ENCODE measurements at regions not wholly inside any gene's neighbourhood (a gene's known extent, or its start where the extent isn't known, plus 50 kb on each side); places are given as distances from the start of the nearest gene placed in this dataset.

GRCh38 chr10:120960725-120961124 lies 109.6 kb downstream of the WDR11 start:
- H3K4me3 Mint-ChIP-seq = no peak overlapping the region
- no peaks in the 10 kb centered on the region for H3K36me3 Mint-ChIP-seq (ENCODE audit: low read depth)
- ATAC-seq = no peak
- no peak for DNase-seq
- H3K27ac Mint-ChIP-seq = no peak overlapping the region
- no peaks in the 10 kb centered on the region for H3K9me3 ChIP-seq (ENCODE audit: control insufficient read depth, low read length, poor library complexity, severe bottlenecking)
- H3K4me1 Mint-ChIP-seq = peaks cover 3% of the 10 kb centered on the region
- peaks cover 37% of the 10 kb centered on the region for H3K27me3 Mint-ChIP-seq

- H3K9me3 ChIP-seq (ENCODE audit: control insufficient read depth, low read length, poor library complexity, severe bottlenecking) = no peaks in the 10 kb centered on the region
- DNase-seq (no peak), ATAC-seq (no peak)
- no peaks in the 10 kb centered on the region for H3K36me3 Mint-ChIP-seq (ENCODE audit: low read depth)
- peaks cover 38% of the 10 kb centered on the region for H3K27me3 Mint-ChIP-seq
- H3K4me3 Mint-ChIP-seq = no peak overlapping the region
- peaks cover 3% of the 10 kb centered on the region for H3K4me1 Mint-ChIP-seq
- no peak overlapping the region for H3K27ac Mint-ChIP-seq
These were observed 110.9 kb downstream of the WDR11 start for GRCh38 chr10:120961795-120962755.

GRCh38 chr10:120962756-120963593 lies 111.8 kb downstream of the WDR11 start:
- H3K36me3 Mint-ChIP-seq (ENCODE audit: low read depth) = no peaks in the 10 kb centered on the region
- H3K4me1 Mint-ChIP-seq = peaks cover 3% of the 10 kb centered on the region
- ATAC-seq (no peak), DNase-seq (no peak)
- H3K9me3 ChIP-seq (ENCODE audit: control insufficient read depth, low read length, poor library complexity, severe bottlenecking) = no peaks in the 10 kb centered on the region
- H3K27me3 Mint-ChIP-seq = peaks cover 42% of the 10 kb centered on the region
- no peak overlapping the region for H3K4me3 Mint-ChIP-seq
- H3K27ac Mint-ChIP-seq = no peak overlapping the region

- DNase-seq (no peak), ATAC-seq (no peak)
- no peaks in the 10 kb centered on the region for H3K9me3 ChIP-seq (ENCODE audit: control insufficient read depth, low read length, poor library complexity, severe bottlenecking)
- Mint-ChIP-seq H3K4me1 (peaks cover 3% of the 10 kb centered on the region), H3K36me3 (ENCODE audit: low read depth) (no peaks in the 10 kb centered on the region), H3K27ac (no peak overlapping the region), H3K27me3 (peaks cover 49% of the 10 kb centered on the region), H3K4me3 (no peak overlapping the region)
These were observed 112.5 kb downstream of the WDR11 start for GRCh38 chr10:120963594-120964220.

- no peak for ATAC-seq
- H3K9me3 ChIP-seq (ENCODE audit: control insufficient read depth, low read length, poor library complexity, severe bottlenecking) = peaks cover 2% of the 10 kb centered on the region
- Mint-ChIP-seq H3K4me1 (peaks cover 3% of the 10 kb centered on the region), H3K27me3 (peaks cover 50% of the 10 kb centered on the region), H3K4me3 (no peak overlapping the region), H3K27ac (no peak overlapping the region), H3K36me3 (ENCODE audit: low read depth) (no peaks in the 10 kb centered on the region)
- DNase-seq = no peak
These were observed 115.5 kb downstream of the WDR11 start for GRCh38 chr10:120966657-120967045.

GRCh38 chr10:120969219-120969645 lies 118.1 kb downstream of the WDR11 start:
- DNase-seq = no peak
- Mint-ChIP-seq H3K4me1 (peaks cover 3% of the 10 kb centered on the region), H3K36me3 (ENCODE audit: low read depth) (no peaks in the 10 kb centered on the region), H3K27ac (no peak overlapping the region), H3K27me3 (peaks cover 48% of the 10 kb centered on the region), H3K4me3 (no peak overlapping the region)
- ATAC-seq = no peak
- peaks cover 2% of the 10 kb centered on the region for H3K9me3 ChIP-seq (ENCODE audit: control insufficient read depth, low read length, poor library complexity, severe bottlenecking)

- Mint-ChIP-seq H3K27ac (no peak overlapping the region), H3K4me3 (no peak overlapping the region), H3K27me3 (peaks cover 39% of the 10 kb centered on the region), H3K4me1 (no peaks in the 10 kb centered on the region), H3K36me3 (ENCODE audit: low read depth) (no peaks in the 10 kb centered on the region)
- peaks cover 2% of the 10 kb centered on the region for H3K9me3 ChIP-seq (ENCODE audit: control insufficient read depth, low read length, poor library complexity, severe bottlenecking)
- DNase-seq (no peak), ATAC-seq (no peak)
These were observed 119.7 kb downstream of the WDR11 start for GRCh38 chr10:120970595-120971529.

GRCh38 chr10:120971671-120972070 lies 120.5 kb downstream of the WDR11 start:
- peaks cover 2% of the 10 kb centered on the region for H3K9me3 ChIP-seq (ENCODE audit: control insufficient read depth, low read length, poor library complexity, severe bottlenecking)
- ATAC-seq (no peak), DNase-seq (no peak)
- Mint-ChIP-seq H3K27ac (no peak overlapping the region), H3K4me1 (no peaks in the 10 kb centered on the region), H3K4me3 (no peak overlapping the region), H3K36me3 (ENCODE audit: low read depth) (no peaks in the 10 kb centered on the region), H3K27me3 (peaks cover 39% of the 10 kb centered on the region)

- Mint-ChIP-seq H3K27ac (no peak overlapping the region), H3K36me3 (ENCODE audit: low read depth) (no peaks in the 10 kb centered on the region), H3K4me1 (no peaks in the 10 kb centered on the region), H3K4me3 (no peak overlapping the region), H3K27me3 (peaks cover 39% of the 10 kb centered on the region)
- H3K9me3 ChIP-seq (ENCODE audit: control insufficient read depth, low read length, poor library complexity, severe bottlenecking) = peaks cover 2% of the 10 kb centered on the region
- ATAC-seq (no peak), DNase-seq (no peak)
These were observed 121.1 kb downstream of the WDR11 start for GRCh38 chr10:120972259-120972658.

- Mint-ChIP-seq H3K27ac (no peak overlapping the region), H3K36me3 (ENCODE audit: low read depth) (no peaks in the 10 kb centered on the region), H3K4me3 (no peak overlapping the region), H3K4me1 (no peaks in the 10 kb centered on the region), H3K27me3 (peaks cover 30% of the 10 kb centered on the region)
- ATAC-seq (no peak), DNase-seq (no peak)
- peaks cover 2% of the 10 kb centered on the region for H3K9me3 ChIP-seq (ENCODE audit: control insufficient read depth, low read length, poor library complexity, severe bottlenecking)
These were observed 124.1 kb downstream of the WDR11 start for GRCh38 chr10:120975072-120975867.

- peaks cover 2% of the 10 kb centered on the region for H3K9me3 ChIP-seq (ENCODE audit: control insufficient read depth, low read length, poor library complexity, severe bottlenecking)
- H3K27me3 Mint-ChIP-seq = peaks cover 29% of the 10 kb centered on the region
- H3K36me3 Mint-ChIP-seq (ENCODE audit: low read depth) = no peaks in the 10 kb centered on the region
- H3K27ac Mint-ChIP-seq = no peak overlapping the region
- ATAC-seq = no peak
- no peaks in the 10 kb centered on the region for H3K4me1 Mint-ChIP-seq
- H3K4me3 Mint-ChIP-seq = no peak overlapping the region
- DNase-seq = no peak
These were observed 124.7 kb downstream of the WDR11 start for GRCh38 chr10:120975868-120976225.

GRCh38 chr10:120977897-120978296 lies 126.7 kb downstream of the WDR11 start:
- H3K27me3 Mint-ChIP-seq = peaks cover 46% of the 10 kb centered on the region

More at GRCh38 chr10:120977897-120978296, 126.7 kb downstream of the WDR11 start:
- ATAC-seq (no peak), DNase-seq (no peak)
- H3K27ac Mint-ChIP-seq = no peak overlapping the region
- peaks cover 3% of the 10 kb centered on the region for H3K36me3 Mint-ChIP-seq (ENCODE audit: low read depth)
- H3K4me1 Mint-ChIP-seq = no peaks in the 10 kb centered on the region
- no peak overlapping the region for H3K4me3 Mint-ChIP-seq
- no peaks in the 10 kb centered on the region for H3K9me3 ChIP-seq (ENCODE audit: control insufficient read depth, low read length, poor library complexity, severe bottlenecking)

Measured in T-helper 17 cell (primary cell).